ENCODE measurements at regions not wholly inside any gene's neighbourhood (a gene's known extent, or its start where the extent isn't known, plus 50 kb on each side); places are given as distances from the start of the nearest gene placed in this dataset.

DNA sequence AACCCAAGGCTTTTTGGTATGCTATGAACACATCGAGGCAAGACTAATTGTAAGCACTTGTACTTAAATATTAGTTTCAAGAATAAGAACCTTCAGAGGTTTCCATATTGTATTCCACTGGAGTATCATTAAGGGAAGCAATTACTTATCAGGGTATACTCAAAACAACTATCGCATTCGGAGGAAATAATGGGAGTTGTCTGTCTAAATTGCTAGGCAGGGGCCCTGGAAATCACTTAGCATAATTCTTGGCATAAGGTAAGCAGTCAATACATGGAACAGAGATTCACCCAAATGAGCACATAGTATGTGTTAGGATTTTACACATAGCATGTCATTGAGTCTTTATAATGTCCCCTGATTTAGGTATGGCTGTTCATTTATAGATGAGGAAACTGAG lies 249.4 kb downstream of the DHX15 start:
- Histone ChIP-seq H2AFZ (ENCODE audit: low read length) (no peak overlapping the region), H3F3A (ENCODE audit: insufficient read depth, low read length) (no peaks in the 10 kb centered on the region), H3K27me3 (ENCODE audit: insufficient read depth, low read length) (no peaks in the 10 kb centered on the region), H3K36me3 (ENCODE audit: insufficient read depth, low read length) (no peaks in the 10 kb centered on the region), H3K9ac (ENCODE audit: low read length) (no peak overlapping the region), H3K4me3 (ENCODE audit: low read depth, low read length, poor library complexity, severe bottlenecking) (no peak overlapping the region), H3K9me2 (ENCODE audit: low read depth, low read length) (no peaks in the 10 kb centered on the region), H3K79me2 (ENCODE audit: insufficient read depth, low read length) (no peaks in the 10 kb centered on the region), H3K4me1 (ENCODE audit: insufficient read depth, low read length, severe bottlenecking) (no peaks in the 10 kb centered on the region), H4K20me1 (ENCODE audit: insufficient read depth, low read length) (no peaks in the 10 kb centered on the region), H3K4me2 (ENCODE audit: low read length) (no peak overlapping the region), H3K27ac (ENCODE audit: low read depth, low read length, poor library complexity, severe bottlenecking) (no peak overlapping the region), H3K9me3 (ENCODE audit: low read length) (no peaks in the 10 kb centered on the region)
- TF ChIP-seq, protein P1, sequence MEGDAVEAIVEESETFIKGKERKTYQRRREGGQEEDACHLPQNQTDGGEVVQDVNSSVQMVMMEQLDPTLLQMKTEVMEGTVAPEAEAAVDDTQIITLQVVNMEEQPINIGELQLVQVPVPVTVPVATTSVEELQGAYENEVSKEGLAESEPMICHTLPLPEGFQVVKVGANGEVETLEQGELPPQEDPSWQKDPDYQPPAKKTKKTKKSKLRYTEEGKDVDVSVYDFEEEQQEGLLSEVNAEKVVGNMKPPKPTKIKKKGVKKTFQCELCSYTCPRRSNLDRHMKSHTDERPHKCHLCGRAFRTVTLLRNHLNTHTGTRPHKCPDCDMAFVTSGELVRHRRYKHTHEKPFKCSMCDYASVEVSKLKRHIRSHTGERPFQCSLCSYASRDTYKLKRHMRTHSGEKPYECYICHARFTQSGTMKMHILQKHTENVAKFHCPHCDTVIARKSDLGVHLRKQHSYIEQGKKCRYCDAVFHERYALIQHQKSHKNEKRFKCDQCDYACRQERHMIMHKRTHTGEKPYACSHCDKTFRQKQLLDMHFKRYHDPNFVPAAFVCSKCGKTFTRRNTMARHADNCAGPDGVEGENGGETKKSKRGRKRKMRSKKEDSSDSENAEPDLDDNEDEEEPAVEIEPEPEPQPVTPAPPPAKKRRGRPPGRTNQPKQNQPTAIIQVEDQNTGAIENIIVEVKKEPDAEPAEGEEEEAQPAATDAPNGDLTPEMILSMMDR (IDR thresholded peaks at IDR 0.05; ENCODE audit: low read length): no peak

DNA sequence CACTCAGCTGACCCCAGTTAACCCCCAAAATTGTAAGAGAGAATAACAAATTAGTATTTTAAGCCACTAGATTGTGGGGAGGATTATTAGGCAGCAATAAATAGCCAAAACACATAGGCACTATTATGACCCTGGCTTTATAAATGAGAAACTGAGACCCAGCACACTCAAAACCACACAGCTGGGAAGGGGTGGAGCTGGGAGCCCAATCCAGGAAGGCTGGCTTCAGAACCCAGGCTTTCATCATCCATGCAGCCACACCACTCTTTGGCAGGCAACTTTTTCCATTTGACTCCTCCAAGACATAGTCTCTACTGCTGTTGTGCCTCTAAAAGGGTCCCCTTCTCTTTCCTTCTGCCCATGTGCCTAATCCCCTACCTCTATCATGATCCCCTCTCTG lies 253.8 kb downstream of the DHX15 start:
- no peaks in the 10 kb centered on the region for H3F3A ChIP-seq (ENCODE audit: insufficient read depth, low read length)
- H3K4me1 ChIP-seq (ENCODE audit: insufficient read depth, low read length, severe bottlenecking): no peaks in the 10 kb centered on the region
- no peak overlapping the region for H2AFZ ChIP-seq (ENCODE audit: low read length)
- no peaks in the 10 kb centered on the region for H3K36me3 ChIP-seq (ENCODE audit: insufficient read depth, low read length)
- H3K27me3 ChIP-seq (ENCODE audit: insufficient read depth, low read length): no peaks in the 10 kb centered on the region
- no peaks in the 10 kb centered on the region for H3K9me3 ChIP-seq (ENCODE audit: low read length)
- H3K9ac ChIP-seq (ENCODE audit: low read length): no peak overlapping the region
- H3K4me2 ChIP-seq (ENCODE audit: low read length): no peak overlapping the region
- no peaks in the 10 kb centered on the region for H4K20me1 ChIP-seq (ENCODE audit: insufficient read depth, low read length)
- no peaks in the 10 kb centered on the region for H3K79me2 ChIP-seq (ENCODE audit: insufficient read depth, low read length)
- H3K27ac ChIP-seq (ENCODE audit: low read depth, low read length, poor library complexity, severe bottlenecking): no peak overlapping the region
- TF ChIP-seq, protein P1 (IDR thresholded peaks at IDR 0.05; ENCODE audit: low read length): no peak
- no peak for TF ChIP-seq EZH2 (IDR thresholded peaks at IDR 0.05; ENCODE audit: borderline replicate concordance, low read length)
- no peak overlapping the region for H3K4me3 ChIP-seq (ENCODE audit: low read depth, low read length, poor library complexity, severe bottlenecking)
- H3K9me2 ChIP-seq (ENCODE audit: low read depth, low read length): no peaks in the 10 kb centered on the region

DNA sequence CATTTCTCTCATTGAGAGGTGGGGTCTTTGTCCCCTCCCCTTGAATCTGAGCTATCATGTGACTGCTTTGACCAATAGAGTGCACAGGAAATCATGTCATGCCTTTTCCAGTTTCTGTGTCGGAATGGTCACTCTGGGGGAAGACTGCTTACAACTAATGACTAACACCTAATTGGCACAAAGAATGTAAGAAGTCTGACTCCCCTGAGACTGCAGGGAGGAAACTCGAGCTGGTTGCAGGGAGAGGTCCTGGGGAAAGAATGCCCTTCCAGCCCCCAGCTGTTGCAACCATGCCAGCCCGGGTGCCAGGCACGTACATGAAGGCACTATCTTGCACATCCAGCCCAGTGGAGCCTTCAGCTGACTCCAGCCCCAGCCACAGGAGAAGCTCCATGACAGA lies 254.2 kb downstream of the DHX15 start:
- no peaks in the 10 kb centered on the region for H4K20me1 ChIP-seq (ENCODE audit: insufficient read depth, low read length)
- no peaks in the 10 kb centered on the region for H3K9me2 ChIP-seq (ENCODE audit: low read depth, low read length)
- no peaks in the 10 kb centered on the region for H3K27me3 ChIP-seq (ENCODE audit: insufficient read depth, low read length)
- H3K4me2 ChIP-seq (ENCODE audit: low read length): no peak overlapping the region
- no peak overlapping the region for H3K4me3 ChIP-seq (ENCODE audit: low read depth, low read length, poor library complexity, severe bottlenecking)
- H3K36me3 ChIP-seq (ENCODE audit: insufficient read depth, low read length): no peaks in the 10 kb centered on the region
- TF ChIP-seq, protein P1 (IDR thresholded peaks at IDR 0.05; ENCODE audit: low read length): no peak
- no peak for TF ChIP-seq EZH2 (IDR thresholded peaks at IDR 0.05; ENCODE audit: borderline replicate concordance, low read length)
- no peaks in the 10 kb centered on the region for H3K4me1 ChIP-seq (ENCODE audit: insufficient read depth, low read length, severe bottlenecking)
- no peaks in the 10 kb centered on the region for H3K9me3 ChIP-seq (ENCODE audit: low read length)
- H3F3A ChIP-seq (ENCODE audit: insufficient read depth, low read length): no peaks in the 10 kb centered on the region
- H3K79me2 ChIP-seq (ENCODE audit: insufficient read depth, low read length): no peaks in the 10 kb centered on the region
- H2AFZ ChIP-seq (ENCODE audit: low read length): no peak overlapping the region
- no peak overlapping the region for H3K27ac ChIP-seq (ENCODE audit: low read depth, low read length, poor library complexity, severe bottlenecking)
- H3K9ac ChIP-seq (ENCODE audit: low read length): no peak overlapping the region

Measured in OCI-LY1 (cell line).